GM19043 (cell line): ENCODE measurements at regions not wholly inside any gene's neighbourhood (a gene's known extent, or its start where the extent isn't known, plus 50 kb on each side); places are given as distances from the start of the nearest gene placed in this dataset.

Experiments used
- ATAC-seq: cut with Tn5 transposase; IDR thresholded peaks from one replicate; pipeline ENCODE4 v1.9.1; 2021; ENCODE audit warnings: low read depth; ENCODE audit not compliant: unreplicated experiment

- peak; percentile 78 for ATAC-seq
Observed at GRCh38 chr13:40101708-40102359, 446.4 kb downstream of the COG6 start.

- no peak for ATAC-seq
Observed at GRCh38 chr13:40102360-40102727, 446.9 kb downstream of the COG6 start.

DNA sequence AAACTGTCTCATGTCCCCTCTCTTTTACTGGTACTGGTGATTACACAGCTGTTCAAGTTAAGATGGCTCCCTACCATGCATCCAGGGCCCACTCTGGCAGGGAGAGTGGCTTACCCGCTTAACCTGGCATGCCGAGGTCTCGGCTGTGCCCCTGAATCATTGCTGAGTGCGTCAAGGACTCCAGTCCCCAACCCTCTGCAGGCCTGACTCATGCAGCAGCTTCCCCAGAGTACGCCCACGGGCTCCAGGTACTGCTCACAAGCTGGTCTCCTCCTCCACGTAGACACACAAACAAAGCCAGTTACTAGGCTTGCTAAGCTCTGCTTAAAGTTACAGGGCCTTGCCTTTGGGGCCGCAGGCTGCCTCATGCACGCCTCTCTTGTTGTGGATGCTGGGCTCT lies 447.4 kb downstream of the COG6 start:
- no peak for ATAC-seq

- ATAC-seq: no peak
Observed at GRCh38 chr13:40103864-40104263, 448.4 kb downstream of the COG6 start.

GRCh38 chr13:40105231-40105630 lies 449.8 kb downstream of the COG6 start:
- no peak for ATAC-seq

DNA sequence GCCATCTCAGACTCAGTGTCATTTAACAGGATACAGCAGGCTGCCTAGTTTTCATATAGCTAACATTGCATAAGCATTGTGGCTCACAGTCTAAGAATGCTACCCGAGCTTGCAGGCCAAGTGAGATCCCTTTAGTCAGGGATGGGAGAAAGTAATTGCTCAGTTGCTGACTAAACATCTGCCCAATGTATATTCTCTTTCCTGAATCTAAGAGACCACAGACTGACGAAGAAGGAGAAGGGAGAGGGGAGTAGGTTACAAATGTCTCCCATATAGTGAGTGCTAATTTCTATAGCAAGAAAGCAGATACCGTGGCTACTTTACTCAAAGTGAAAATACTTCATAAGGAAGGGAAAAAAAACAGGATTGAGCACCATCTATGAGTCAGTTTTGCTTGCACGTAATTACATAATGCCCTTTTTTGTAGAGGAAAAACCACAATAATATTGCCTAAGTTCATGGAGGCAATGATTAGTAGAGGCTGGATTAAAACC lies 453.9 kb downstream of the COG6 start:
- no peak for ATAC-seq

DNA sequence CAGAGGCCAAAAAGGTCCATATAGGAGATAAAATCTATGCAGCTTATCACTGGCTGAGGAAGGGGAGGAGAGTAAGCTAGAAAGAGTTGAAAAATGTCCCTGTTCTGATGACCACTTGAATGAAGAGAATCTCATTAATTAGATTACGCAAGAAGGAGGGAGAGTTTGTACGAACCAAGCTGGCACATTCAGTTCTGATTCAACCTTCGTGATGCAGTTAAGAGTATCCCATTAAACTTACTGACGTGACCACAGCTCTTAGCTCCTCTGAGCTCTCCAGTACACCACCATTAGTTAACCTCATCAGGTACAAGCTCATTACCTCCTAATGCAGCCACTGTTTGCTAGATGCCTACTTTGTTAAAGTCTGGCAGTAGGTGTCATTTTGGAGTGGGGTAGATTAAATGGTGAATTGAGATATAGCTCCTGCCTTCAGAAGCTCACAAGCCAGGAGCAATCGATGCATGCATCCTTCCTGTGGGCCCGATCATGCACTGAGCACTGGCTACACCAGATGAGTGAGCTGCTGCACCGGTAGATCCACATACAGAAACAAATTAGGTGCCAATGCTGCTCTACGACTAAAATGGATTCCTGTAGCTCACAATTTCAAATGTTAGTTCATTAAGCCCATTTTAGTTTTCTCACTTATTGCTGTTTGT lies 458.3 kb downstream of the COG6 start:
- ATAC-seq: no peak

GRCh38 chr13:40114305-40114896 lies 458.9 kb downstream of the COG6 start:
- ATAC-seq: no peak

- ATAC-seq: no peak
Observed at GRCh38 chr13:40115426-40115825, 460.0 kb downstream of the COG6 start.

DNA sequence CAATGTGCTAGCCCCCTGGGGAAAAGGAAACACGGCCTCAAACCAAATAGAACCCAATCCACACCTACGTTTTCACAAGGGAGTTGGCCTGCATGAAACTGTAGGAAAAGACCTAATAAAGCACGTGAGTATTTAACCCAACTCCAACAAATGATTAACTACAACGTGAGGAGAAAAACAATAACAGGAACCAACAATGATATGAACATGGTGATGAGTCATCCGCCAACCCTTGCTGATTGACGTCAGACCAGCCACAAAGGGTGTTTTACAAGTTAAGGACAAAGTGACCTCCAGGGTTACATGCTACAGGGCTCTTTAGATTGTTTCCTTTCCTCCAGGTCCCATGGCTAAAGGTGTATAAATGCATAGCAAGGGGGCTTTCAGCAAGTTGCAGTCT lies 460.5 kb downstream of the COG6 start:
- peak; percentile 89 for ATAC-seq

- ATAC-seq: no peak
Observed at GRCh38 chr13:40118337-40118736, 462.9 kb downstream of the COG6 start.

DNA sequence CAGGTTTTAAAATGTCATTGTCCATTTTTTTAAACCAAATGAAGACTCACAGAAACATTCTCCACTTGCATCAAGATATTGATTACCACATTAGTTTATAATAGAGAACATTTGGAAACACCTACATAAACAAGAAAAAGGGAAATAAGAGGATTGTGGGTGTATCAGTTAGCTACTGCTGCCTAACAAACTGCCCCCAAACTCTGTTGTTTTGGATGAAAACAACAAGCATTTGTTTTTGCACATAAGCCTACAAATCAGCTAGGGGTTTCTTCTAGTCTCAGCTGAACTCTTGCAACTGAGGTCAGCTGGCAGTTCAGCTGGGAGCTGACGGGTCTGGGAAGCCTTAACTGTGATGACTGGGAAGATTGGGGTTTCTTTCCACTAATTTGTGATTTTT lies 464.4 kb downstream of the COG6 start:
- no peak for ATAC-seq

- no peak for ATAC-seq
Observed at GRCh38 chr13:40120288-40120687, 464.8 kb downstream of the COG6 start.

DNA sequence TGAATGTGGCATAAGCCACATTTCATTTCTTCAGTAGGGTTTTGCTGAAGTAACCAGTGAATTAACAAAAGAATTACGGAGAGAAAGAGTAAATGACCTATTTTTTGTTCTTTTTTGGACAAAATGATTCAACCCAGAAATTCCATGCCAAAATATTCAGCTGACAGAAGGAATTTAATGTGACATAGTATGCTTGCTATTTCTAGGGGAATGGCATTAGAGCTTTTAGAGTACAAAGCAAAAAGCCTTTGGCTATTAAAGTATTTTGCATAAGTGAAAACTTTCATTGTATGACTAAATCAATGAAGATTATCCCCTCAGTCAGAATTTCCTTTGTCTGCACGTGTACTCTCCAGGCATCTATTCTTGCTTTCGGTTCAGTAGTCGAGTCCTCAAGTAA lies 465.3 kb downstream of the COG6 start:
- no peak for ATAC-seq

- ATAC-seq: no peak
Observed at GRCh38 chr13:40121722-40122121, 466.3 kb downstream of the COG6 start.

DNA sequence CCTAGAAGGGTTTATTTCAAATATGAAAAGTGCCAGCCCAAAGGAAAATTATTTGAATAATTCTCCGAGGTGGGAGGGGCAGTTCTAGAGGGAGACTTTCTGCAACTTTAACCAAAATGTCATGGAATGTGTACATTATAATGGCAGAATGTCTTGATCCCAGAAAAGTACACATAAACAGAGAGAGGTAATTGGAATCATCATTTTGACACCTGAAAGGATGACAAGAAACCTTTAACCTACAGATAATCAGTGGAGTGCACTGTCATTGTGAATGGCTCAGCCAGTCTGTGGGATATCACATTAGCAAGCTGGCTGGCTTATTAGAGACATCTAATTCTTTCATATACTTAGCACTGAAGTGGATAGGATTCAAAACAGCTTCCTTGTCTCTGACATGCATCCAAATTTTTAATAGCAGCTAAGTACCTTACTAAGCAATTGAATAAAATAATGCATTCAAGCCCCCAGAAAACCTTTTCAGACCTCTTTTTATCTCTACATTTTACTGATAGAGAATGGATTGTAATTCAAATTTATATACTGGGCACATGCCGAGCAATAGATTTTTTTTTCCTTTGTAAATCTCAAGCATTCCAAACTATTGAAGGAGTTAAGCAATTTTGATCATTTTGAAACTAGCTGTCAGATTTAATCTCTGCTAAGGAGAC lies 468.6 kb downstream of the COG6 start:
- ATAC-seq: no peak

DNA sequence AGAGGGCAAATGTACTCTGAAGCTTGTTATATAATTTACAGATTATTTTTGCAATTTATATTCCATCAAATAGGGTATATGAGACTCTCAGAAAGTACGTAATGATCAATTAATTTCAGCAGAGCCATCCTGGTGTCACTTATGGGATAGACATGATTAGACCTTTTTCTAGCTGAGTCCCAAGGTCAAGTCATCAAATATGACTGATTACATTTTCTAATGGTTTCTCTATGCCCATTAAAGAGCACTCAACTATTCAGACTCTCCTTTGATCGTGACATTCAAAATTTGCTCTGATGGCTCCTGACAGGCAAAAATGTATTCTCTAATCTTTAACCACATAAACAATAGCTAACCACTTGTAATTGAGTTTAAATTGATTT lies 469.2 kb downstream of the COG6 start:
- ATAC-seq: no peak

- ATAC-seq: no peak
Observed at GRCh38 chr13:40125336-40125735, 469.9 kb downstream of the COG6 start.

- ATAC-seq: no peak
Observed at GRCh38 chr13:40126306-40127085, 471.0 kb downstream of the COG6 start.

DNA sequence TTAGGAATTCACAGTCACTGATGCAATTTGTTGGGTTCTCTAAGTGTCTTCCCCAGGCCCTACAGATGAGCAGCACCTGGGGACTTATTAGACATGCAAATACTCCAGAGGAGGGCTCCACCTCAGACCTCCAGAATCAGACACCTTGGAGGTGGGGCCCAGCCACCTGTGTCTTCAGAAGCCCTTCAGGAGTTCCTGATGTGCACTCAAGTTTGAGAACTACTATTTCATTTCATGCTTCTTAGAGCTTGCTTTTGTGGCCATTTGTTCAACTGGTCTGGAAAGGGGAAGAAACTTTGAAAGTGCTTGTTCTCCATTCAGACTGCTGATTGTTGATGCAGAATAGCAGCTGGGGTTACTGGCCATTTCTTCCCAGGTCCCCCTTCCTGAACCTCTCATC lies 472.0 kb downstream of the COG6 start:
- no peak for ATAC-seq

- ATAC-seq: no peak
Observed at GRCh38 chr13:40127925-40128324, 472.5 kb downstream of the COG6 start.
